ENCODE measurements at regions not wholly inside any gene's neighbourhood (a gene's known extent, or its start where the extent isn't known, plus 50 kb on each side); places are given as distances from the start of the nearest gene placed in this dataset.

GRCh38 chr4:117640836-117641235 lies 393.4 kb upstream of the NDST3 start:
- H3K27ac ChIP-seq = no peak overlapping the region
- no peak for DNase-seq
- H3K4me1 ChIP-seq = no peaks in the 10 kb centered on the region
- H3K9me3 ChIP-seq = no peaks in the 10 kb centered on the region
- no peaks in the 10 kb centered on the region for H3K36me3 ChIP-seq
- no peaks in the 10 kb centered on the region for H3K27me3 ChIP-seq
- H3K4me3 ChIP-seq = no peak overlapping the region
- no peak for TF ChIP-seq CTCF (IDR thresholded peaks at IDR 0.05)
- TF ChIP-seq POLR2A (IDR thresholded peaks at IDR 0.05) = no peak

GRCh38 chr4:117641519-117641918 lies 392.8 kb upstream of the NDST3 start:
- H3K4me3 ChIP-seq = no peak overlapping the region
- H3K36me3 ChIP-seq = no peaks in the 10 kb centered on the region
- no peaks in the 10 kb centered on the region for H3K9me3 ChIP-seq
- H3K27ac ChIP-seq = no peak overlapping the region
- TF ChIP-seq POLR2A (IDR thresholded peaks at IDR 0.05) (no peak), CTCF (IDR thresholded peaks at IDR 0.05) (no peak)
- H3K4me1 ChIP-seq = no peaks in the 10 kb centered on the region
- no peak for DNase-seq
- H3K27me3 ChIP-seq = no peaks in the 10 kb centered on the region

- no peaks in the 10 kb centered on the region for H3K4me1 ChIP-seq
- H3K27me3 ChIP-seq = no peaks in the 10 kb centered on the region
- H3K27ac ChIP-seq = no peak overlapping the region
- DNase-seq = no peak
- H3K9me3 ChIP-seq = no peaks in the 10 kb centered on the region
- no peaks in the 10 kb centered on the region for H3K36me3 ChIP-seq
- no peak overlapping the region for H3K4me3 ChIP-seq
- TF ChIP-seq CTCF (IDR thresholded peaks at IDR 0.05) (no peak), POLR2A (IDR thresholded peaks at IDR 0.05) (no peak)
Measured at GRCh38 chr4:117654079-117654478, 380.2 kb upstream of the NDST3 start.

- Histone ChIP-seq H3K4me3 (no peak overlapping the region), H3K27me3 (no peaks in the 10 kb centered on the region), H3K36me3 (no peaks in the 10 kb centered on the region), H3K9me3 (no peaks in the 10 kb centered on the region), H3K4me1 (no peaks in the 10 kb centered on the region), H3K27ac (no peak overlapping the region)
- TF ChIP-seq CTCF (IDR thresholded peaks at IDR 0.05) (no peak), POLR2A (IDR thresholded peaks at IDR 0.05) (no peak)
- no peak for DNase-seq
Measured at GRCh38 chr4:117660668-117661067, 373.6 kb upstream of the NDST3 start.

GRCh38 chr4:117661091-117662072 lies 372.9 kb upstream of the NDST3 start:
- H3K27ac ChIP-seq = no peak overlapping the region
- H3K27me3 ChIP-seq = no peaks in the 10 kb centered on the region
- TF ChIP-seq POLR2A (IDR thresholded peaks at IDR 0.05) = no peak
- no peak for TF ChIP-seq CTCF (IDR thresholded peaks at IDR 0.05)
- no peaks in the 10 kb centered on the region for H3K36me3 ChIP-seq
- DNase-seq = no peak
- H3K4me1 ChIP-seq = no peaks in the 10 kb centered on the region
- no peaks in the 10 kb centered on the region for H3K9me3 ChIP-seq
- no peak overlapping the region for H3K4me3 ChIP-seq

All from Peyer's patch (tissue), 4 donors.